GM21381 (cell line): ENCODE measurements at regions not wholly inside any gene's neighbourhood (a gene's known extent, or its start where the extent isn't known, plus 50 kb on each side); places are given as distances from the start of the nearest gene placed in this dataset.

Experiments
- ATAC-seq: cut with Tn5 transposase; IDR thresholded peaks from one replicate; pipeline ENCODE4 v1.9.1; 2021; ENCODE audit warnings: mild to moderate bottlenecking, moderate library complexity; ENCODE audit not compliant: unreplicated experiment

DNA sequence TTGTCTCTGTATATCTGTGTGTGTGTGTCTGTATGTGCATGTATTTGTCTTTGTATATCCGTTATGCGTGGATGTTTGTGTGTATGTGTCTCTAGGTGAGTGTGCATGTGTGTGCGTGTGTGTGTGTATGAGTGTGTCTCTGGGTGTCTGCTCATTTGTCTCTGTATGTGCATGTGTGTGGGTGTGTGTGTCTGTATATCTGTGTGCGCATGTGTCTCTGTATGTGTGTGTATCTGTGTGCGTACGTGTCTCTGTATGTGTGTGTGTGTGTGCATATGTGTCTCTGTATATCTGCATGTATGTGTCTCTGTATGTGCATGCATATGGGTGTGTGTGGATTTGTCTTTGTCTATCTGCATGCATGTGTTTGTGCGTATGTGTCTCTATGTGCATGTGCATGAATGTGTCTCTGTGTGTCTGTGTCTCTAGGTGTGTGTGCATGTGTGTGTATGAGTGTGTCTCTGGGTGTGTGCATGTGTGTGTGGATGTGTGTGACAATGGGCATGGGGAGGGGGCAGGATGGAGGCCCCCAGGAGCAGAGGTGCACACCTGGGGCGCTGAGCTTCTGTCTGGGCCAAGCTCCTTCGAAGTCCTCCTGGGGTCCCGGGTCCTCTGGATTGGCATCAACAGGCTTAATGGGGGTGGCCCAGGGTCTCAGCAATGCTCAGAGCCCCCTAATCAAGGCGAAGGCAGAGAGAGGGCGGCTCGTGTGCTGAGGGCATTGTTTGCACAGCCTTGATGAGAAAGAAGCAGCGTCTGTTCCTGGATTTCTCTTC is 373.4 kb upstream of the IRX4 start:
- ATAC-seq: no peak

DNA sequence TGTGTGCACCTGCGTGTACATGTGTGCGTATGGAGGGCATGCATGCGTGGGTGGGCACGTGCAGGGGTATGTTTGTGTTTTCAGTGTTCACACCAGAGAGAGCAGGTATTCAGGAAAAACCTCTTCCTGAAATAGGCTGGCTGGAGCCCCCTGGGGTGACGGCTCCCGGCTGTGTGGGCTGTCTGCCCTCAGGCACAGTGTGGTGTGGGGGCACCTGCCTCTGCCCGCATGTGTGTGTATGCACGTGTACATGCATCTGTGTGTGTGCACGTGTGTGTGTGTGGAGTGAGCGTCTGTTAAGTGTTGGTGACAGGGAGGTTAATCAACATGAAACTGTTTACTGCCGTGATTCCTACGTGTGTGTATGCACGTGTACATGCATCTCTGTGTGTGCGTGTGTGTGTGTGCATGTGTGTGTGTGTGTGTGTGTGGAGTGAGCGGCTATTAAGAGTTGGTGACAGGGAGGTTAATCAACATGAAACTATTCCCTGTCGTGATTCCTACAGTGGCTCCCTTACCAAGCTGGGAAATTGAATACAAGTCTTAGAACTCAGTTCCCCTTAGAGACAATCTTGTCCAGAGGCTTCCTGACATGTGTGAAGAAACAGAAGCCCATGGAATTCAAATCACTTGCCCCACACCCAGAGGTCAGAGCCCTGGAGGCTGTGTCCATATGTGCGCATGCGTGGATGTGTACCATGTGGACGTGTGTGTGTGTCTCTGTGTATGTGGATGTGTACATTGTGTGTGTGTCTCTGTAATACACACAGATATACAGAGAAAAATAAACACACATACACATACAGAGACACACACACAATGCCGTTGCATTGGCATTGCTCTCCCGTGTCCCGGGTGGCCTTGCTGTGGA is 372.4 kb upstream of the IRX4 start:
- no peak for ATAC-seq

DNA sequence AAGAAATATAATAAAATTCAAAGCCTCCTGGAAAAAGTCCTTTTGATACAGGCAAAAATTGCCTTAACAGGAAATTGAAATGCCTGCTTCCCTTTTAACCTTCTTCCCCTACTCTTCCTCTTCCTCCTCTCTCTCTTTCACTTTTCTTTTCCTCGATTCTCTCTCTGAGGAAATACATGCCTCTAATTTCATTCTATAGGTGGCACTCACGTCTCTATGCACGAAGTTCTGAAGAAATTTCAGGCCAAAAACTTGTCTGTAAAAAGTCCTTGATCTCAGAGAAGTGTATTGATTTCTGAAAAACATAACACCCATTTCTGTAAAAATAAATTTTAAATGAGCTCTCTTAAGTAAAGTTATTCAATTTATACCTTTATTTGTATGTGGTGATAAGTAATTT is 371.7 kb upstream of the IRX4 start:
- no peak for ATAC-seq

- ATAC-seq: no peak
Measured at GRCh38 chr5:2253040-2253975, 370.6 kb upstream of the IRX4 start.

GRCh38 chr5:2251751-2252150 is 369.0 kb upstream of the IRX4 start:
- ATAC-seq: no peak

DNA sequence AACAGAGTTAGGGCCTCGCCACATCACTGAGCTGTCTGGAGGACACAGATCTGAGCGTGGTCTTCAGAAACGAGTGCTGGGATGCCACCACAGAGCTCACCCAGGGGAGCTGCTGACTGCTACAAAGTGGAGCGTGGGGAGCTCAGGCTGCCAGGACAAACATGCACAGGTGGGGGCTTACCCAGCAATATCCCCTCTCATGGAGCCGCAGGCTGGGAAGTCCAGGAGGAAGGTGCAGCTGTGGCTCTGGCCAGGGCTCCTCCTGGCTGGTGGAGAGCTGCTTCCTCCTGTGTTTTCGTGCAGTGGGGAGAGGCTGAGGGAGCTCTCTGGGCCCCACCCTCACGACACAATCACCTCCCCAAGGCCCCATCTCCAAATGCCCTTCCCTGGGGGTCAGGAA is 368.6 kb upstream of the IRX4 start:
- ATAC-seq: no peak

- ATAC-seq: no peak
Measured at GRCh38 chr5:2250365-2250950, 367.7 kb upstream of the IRX4 start.

DNA sequence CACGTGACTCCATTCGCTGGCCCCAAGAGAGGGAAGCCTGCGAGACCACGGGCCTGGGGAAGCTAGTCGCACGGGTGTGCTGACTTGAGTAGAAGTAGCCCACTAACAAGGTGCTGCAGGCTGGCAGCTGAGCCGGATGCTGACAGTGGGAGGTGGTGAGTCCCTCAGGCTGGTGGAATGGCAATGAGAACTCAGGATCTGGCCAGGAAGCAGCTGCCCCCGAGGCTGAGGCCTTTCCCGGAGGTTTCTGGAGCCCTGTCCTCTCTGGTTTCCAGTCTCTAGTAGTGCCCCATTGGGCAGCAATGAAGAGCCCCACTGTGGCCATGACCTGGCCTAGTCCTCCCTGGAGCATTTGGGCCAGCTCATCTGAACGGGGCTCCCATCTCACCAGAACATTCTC is 366.7 kb upstream of the IRX4 start:
- no peak for ATAC-seq

DNA sequence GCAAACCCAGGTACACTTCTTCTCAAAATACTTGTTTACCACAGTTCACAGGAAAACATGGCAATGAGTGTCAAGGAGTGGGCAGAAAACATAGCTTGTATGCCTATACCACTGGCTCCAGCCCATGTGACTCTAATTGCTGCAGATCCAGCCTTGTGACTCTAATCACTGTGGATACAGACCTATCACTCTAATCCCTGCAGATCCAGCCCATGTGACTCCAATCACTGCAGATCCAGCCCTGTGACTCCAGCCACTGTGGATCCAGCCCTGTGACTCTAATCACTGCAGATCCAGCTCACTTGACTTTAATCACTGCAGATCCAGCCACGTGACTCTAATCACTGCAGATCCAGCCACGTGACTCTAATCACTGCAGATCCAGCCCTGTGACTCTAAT is 366.3 kb upstream of the IRX4 start:
- ATAC-seq: no peak

GRCh38 chr5:2242539-2242938 is 359.8 kb upstream of the IRX4 start:
- ATAC-seq: no peak

- no peak for ATAC-seq
Measured at GRCh38 chr5:2241842-2242241, 359.1 kb upstream of the IRX4 start.

- ATAC-seq: no peak
Measured at GRCh38 chr5:2240118-2240904, 357.6 kb upstream of the IRX4 start.

- ATAC-seq: no peak
Measured at GRCh38 chr5:2239201-2239910, 356.6 kb upstream of the IRX4 start.

DNA sequence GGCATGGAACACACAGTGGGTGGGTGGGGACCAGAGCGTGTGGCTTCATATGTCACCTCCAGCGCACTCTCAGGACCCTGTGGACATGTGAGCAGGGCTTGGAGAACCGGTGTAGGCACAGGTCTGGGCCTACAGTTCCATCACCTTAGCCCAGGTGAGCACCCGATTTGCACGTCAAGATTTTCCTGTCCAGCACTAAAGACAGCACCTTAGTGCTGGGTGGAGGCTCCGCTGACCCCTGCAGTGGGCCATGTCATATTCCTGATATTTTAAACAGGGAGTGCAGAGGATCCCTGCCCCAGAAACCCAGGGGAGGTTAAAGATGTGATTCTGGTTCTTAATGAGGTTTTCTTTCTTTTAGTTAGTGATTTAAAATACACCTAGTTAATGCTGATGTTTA is 356.0 kb upstream of the IRX4 start:
- no peak for ATAC-seq

GRCh38 chr5:2227433-2227832 is 344.7 kb upstream of the IRX4 start:
- ATAC-seq: no peak

GRCh38 chr5:2224689-2225088 is 342.0 kb upstream of the IRX4 start:
- ATAC-seq: no peak

GRCh38 chr5:2223303-2223702 is 340.6 kb upstream of the IRX4 start:
- ATAC-seq: no peak

GRCh38 chr5:2222246-2222992 is 339.7 kb upstream of the IRX4 start:
- ATAC-seq: no peak

DNA sequence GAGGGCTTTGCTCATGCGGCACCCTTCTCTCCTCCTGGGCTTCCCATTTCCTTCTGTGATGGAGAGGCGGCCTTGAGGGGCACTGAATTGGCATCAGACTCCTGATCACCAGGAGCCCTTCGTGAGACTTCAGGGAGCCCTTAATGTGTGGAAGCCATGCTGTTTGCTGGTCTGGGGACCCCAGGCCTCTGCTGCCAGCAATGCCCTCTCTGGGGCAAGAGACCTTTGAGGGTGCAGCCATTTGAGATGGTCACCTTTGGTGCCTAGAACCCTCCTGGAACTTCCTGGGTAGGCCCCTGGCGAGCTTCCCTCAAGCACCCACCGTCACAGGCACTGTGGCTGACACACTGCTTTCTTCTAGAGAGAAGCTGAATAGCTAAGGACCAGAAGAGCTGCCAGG is 338.7 kb upstream of the IRX4 start:
- no peak for ATAC-seq
